Heart right ventricle (tissue), 16 donors: ENCODE measurements at regions not wholly inside any gene's neighbourhood (a gene's known extent, or its start where the extent isn't known, plus 50 kb on each side); places are given as distances from the start of the nearest gene placed in this dataset.

ENCODE experiments used
- ATAC-seq, 8 donors: fragments of 200-7000 bp; cut with Tn5 transposase; one replicate each; pipeline ENCODE4 v1.9.1; 2020; ENCODE audit warnings: mild to moderate bottlenecking in 8 of 8, moderate library complexity in 8 of 8, moderate number of reproducible peaks in 1 of 8
- DNase-seq, 2 donors: peaks; one replicate each; pipeline ENCODE4 v3.0.0-alpha.2; 2020
- H3K27ac ChIP-seq, 10 donors: fragments of 200-600 bp; sonication (generic) in 2 of 10; one replicate each; pipeline versions ENCODE4 v1.5.0 to v1.8.0; 2020 to 2022; ENCODE audit warnings: mild to moderate bottlenecking in 3 of 10
- H3K27me3 ChIP-seq, 7 donors: fragments of 200-600 bp; one replicate each; pipeline ENCODE4 v1.8.0; 2021 to 2022; ENCODE audit warnings: mild to moderate bottlenecking in 2 of 7
- H3K36me3 ChIP-seq, 9 donors: fragments of 200-600 bp; sonication (generic) in 1 of 9; one replicate each; pipeline versions ENCODE4 v1.5.0 to v1.8.0; 2020 to 2022; ENCODE audit warnings: mild to moderate bottlenecking in 2 of 9
- H3K4me1 ChIP-seq, 9 donors: fragments of 200-600 bp; sonication (generic) in 1 of 9; one replicate each; pipeline versions ENCODE4 v1.5.0 to v1.8.0; 2020 to 2022; ENCODE audit warnings: mild to moderate bottlenecking in 4 of 9
- H3K4me3 ChIP-seq, 10 donors: fragments of 200-600 bp; sonication (generic) in 2 of 10; one replicate each; pipeline versions ENCODE4 v1.5.0 to v1.8.0; 2020 to 2022; ENCODE audit warnings: mild to moderate bottlenecking in 7 of 10, moderate library complexity in 2 of 10
- H3K9me3 ChIP-seq, 11 donors: fragments of 200-600 bp in 10 of 11; sonication (generic) in 2 of 11; one replicate each; pipeline versions ENCODE4 v1.5.0 to v1.8.0; 2013 to 2022; ENCODE audit warnings: mild to moderate bottlenecking in 2 of 11, control low read depth in 1 of 11, moderate library complexity in 1 of 11
- WGBS, 2 donors: extraction: QIAGEN DNeasy Blood & Tissue Kit; methylation state at CpG; one replicate each; pipeline ENCODE4 v1.1.7; 2013; ENCODE audit warnings: inconsistent platforms in 1 of 2; 5-methylcytosine and 5-hydroxymethylcytosine counted together
- intact Hi-C, 10 donors: fragments of 100-400 bp; cut with DNase I; formaldehyde crosslinking; loops; one replicate each; pipeline versions ENCODE4 v1.11.1 to v1.14.2; 2022
- TF ChIP-seq, protein P1 (sequence below), 9 donors: fragments of 200-600 bp; sonication (generic) in 2 of 9; IDR thresholded peaks; one replicate each; pipeline versions ENCODE4 v1.5.0 to v1.8.0; 2021 to 2022; ENCODE audit warnings: antibody characterized with exemption in 9 of 9, mild to moderate bottlenecking in 5 of 9, moderate library complexity in 1 of 9
- donor health status: Arrhythmogenic right ventricular cardiomyopathy.
- donor health status: ischemic (EF 13 %, LVEDD 7.1; RV severe dilation, severe dysfunction).
- donor health status: healthy with polysubstance abuse.
- donor health status: DM: no; HTN: yes; CAD: no.
- donor health status: DM: no; HTN: no; CAD: no.
- donor health status: ischemic (EF 25% LVEDD 6.9; RV normal size, moderate dysfunction).
- donor health status: ischemic (EF 25% LVEDD 5.7; RV mildly dilated, moderate dysfunction).
- donor health status: healthy.
- donor health status: DM: yes; HTN: yes; CAD: no.
- donor health status: Ischemic cardiomyopathy.
- donor health status: ischemic (EF 35%, LVEDD 5.7; RV mildly dilated, moderate dysfunction).
- donor health status: nonischemic (EF 11% LVEDD 7.7; RV severe dilation, severe dysfunction).
- donor health status: DM: yes; HTN: yes; CAD: no.
- donor health status: PGD.
- donor health status: ischemic (EF 29% LVEDD 5.4; RV normal size, mild dysfunction).
- donor health status: nonischemic (EF 23%, LVEDD 6.1; RV moderate dilation, normal function).

DNA sequence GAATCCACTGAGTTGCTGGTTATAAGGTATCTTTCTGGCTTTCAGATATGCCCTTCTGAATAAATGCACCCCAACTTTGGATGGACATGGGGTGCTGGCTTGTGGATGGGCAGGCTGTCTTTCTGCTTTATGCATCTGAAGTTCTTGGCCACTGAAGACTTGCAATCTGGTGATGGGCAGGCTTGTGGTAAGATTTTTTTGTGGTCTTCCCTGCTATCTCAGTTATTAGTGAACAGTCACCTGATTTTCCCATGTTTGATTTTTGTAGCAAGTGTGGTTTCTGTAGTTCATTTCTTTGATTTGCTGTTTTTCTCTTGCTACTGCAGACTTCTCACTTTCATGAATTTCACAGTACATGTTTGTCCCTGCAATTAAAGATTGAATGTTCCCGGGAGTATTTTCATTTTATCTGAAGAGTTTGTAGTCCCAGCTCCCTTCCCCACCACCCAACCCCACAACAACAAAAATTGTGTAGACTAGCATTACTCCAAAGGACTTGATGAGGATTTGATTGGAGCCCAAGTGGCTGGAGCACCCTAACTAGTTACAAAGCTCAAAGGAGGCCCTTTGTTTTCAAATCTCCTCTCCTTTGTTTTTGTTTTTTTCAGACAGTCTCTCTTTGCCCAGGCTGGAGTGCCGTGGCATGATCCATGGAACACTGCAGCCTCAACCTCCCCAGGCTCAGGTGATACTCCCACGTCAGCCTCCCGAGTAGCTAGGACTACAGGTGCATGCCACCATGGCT, 63.6 kb upstream of the MGAT5 start:
- Histone ChIP-seq H3K36me3 (no peaks in the 10 kb centered on the region), H3K9me3 (peaks cover 0 to 3% (median 0%) of the 10 kb centered on the region in 11 donors), H3K4me1 (peaks cover 0 to 73% (median 35%) of the 10 kb centered on the region in 9 donors), H3K27me3 (no peaks in the 10 kb centered on the region), H3K4me3 (no peak overlapping the region), H3K27ac (peak overlapping the region in 4 of 10 donors; percentile 18 to 51 (median 32))
- ATAC-seq (peak in 1 of 8 donors; percentile 5), DNase-seq (no peak)
- TF ChIP-seq, protein P1, sequence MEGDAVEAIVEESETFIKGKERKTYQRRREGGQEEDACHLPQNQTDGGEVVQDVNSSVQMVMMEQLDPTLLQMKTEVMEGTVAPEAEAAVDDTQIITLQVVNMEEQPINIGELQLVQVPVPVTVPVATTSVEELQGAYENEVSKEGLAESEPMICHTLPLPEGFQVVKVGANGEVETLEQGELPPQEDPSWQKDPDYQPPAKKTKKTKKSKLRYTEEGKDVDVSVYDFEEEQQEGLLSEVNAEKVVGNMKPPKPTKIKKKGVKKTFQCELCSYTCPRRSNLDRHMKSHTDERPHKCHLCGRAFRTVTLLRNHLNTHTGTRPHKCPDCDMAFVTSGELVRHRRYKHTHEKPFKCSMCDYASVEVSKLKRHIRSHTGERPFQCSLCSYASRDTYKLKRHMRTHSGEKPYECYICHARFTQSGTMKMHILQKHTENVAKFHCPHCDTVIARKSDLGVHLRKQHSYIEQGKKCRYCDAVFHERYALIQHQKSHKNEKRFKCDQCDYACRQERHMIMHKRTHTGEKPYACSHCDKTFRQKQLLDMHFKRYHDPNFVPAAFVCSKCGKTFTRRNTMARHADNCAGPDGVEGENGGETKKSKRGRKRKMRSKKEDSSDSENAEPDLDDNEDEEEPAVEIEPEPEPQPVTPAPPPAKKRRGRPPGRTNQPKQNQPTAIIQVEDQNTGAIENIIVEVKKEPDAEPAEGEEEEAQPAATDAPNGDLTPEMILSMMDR (IDR thresholded peaks at IDR 0.05) = no peak
- intact Hi-C loops = loop anchor here in 1 of 10 donors (5.0 kb wide), 1 partner anchor 63 kb away; no protein-coding TSS in a partner anchor
- 71 to 77% methylated on average over 4 of the region's 4 CpGs for WGBS, 2 donors

GRCh38 chr2:134190807-134191203, 63.1 kb upstream of the MGAT5 start:
- DNase-seq (peak; percentile 53), ATAC-seq (peak; percentile 62 to 94 (median 82))
- Histone ChIP-seq H3K4me1 (peaks cover 0 to 76% (median 35%) of the 10 kb centered on the region in 9 donors), H3K27me3 (no peaks in the 10 kb centered on the region), H3K36me3 (no peaks in the 10 kb centered on the region), H3K27ac (peak overlapping the region in 5 of 10 donors; percentile 21 to 51 (median 29)), H3K4me3 (no peak overlapping the region), H3K9me3 (peaks cover 0 to 3% (median 0%) of the 10 kb centered on the region in 11 donors)
- TF ChIP-seq, protein P1 (IDR thresholded peaks at IDR 0.05) = no peak
- WGBS, 2 donors = 57 to 69% methylated on average over 8 of the region's 8 CpGs
- intact Hi-C loops = loop anchor here in 1 of 10 donors (5.0 kb wide), 1 partner anchor 64 kb away; no protein-coding TSS in a partner anchor

- no peak overlapping the region for H3K4me3 ChIP-seq
- H3K27me3 ChIP-seq = no peaks in the 10 kb centered on the region
- H3K27ac ChIP-seq = no peak overlapping the region
- intact Hi-C loops = loop anchor here in 1 of 10 donors (5.0 kb wide), 1 partner anchor 65 kb away; no protein-coding TSS in a partner anchor
- DNase-seq (no peak), ATAC-seq (peak in 1 of 8 donors; percentile 14)
- no peaks in the 10 kb centered on the region for H3K36me3 ChIP-seq
- 98 to 99% methylated on average over 36 of the region's 36 CpGs for WGBS, 2 donors
- H3K9me3 ChIP-seq = peaks cover 0 to 3% (median 0%) of the 10 kb centered on the region in 11 donors
- TF ChIP-seq, protein P1 (IDR thresholded peaks at IDR 0.05) = no peak
- peaks cover 0 to 68% (median 34%) of the 10 kb centered on the region in 9 donors for H3K4me1 ChIP-seq
These were observed 62.0 kb upstream of the MGAT5 start for GRCh38 chr2:134191835-134192234.

GRCh38 chr2:134193006-134193405, 60.9 kb upstream of the MGAT5 start:
- peaks cover 2 to 65% (median 42%) of the 10 kb centered on the region in 9 donors for H3K4me1 ChIP-seq
- TF ChIP-seq, protein P1 (IDR thresholded peaks at IDR 0.05) = no peak
- WGBS, 2 donors = 63 to 92% methylated on average over 1 of the region's 1 CpG
- intact Hi-C loops = loop anchor here in 1 of 10 donors (5.0 kb wide), 1 partner anchor 66 kb away; no protein-coding TSS in a partner anchor
- ATAC-seq (no peak), DNase-seq (no peak)
- no peak overlapping the region for H3K4me3 ChIP-seq
- H3K36me3 ChIP-seq = no peaks in the 10 kb centered on the region
- H3K9me3 ChIP-seq = peaks cover 0 to 3% (median 0%) of the 10 kb centered on the region in 11 donors
- H3K27me3 ChIP-seq = no peaks in the 10 kb centered on the region
- H3K27ac ChIP-seq = no peak overlapping the region
